ENCODE measurements at regions not wholly inside any gene's neighbourhood (a gene's known extent, or its start where the extent isn't known, plus 50 kb on each side); places are given as distances from the start of the nearest gene placed in this dataset.

DNA sequence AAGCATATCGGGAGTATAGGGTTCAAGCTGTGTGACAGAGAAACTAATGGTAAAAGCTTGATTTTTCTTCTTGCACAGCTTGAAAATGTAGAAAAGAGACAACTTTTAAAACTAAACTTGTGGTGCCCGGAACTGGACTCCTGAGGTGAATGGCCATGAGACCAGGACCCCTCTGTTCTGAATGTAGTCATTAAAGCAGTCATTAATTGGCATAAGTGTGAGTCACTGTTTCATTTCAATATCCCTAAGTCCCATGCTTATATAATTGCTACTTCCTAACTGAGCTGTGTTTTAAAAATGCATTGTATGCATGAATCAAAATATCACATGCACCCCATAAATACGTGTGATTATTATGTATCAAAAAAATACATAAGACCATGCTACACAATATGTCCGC is 463.1 kb upstream of the DYNLRB2 start:
- Mint-ChIP-seq H3K9me3 (no peaks in the 10 kb centered on the region), H3K27ac (no peak overlapping the region), H3K4me1 (ENCODE audit: low read depth) (no peaks in the 10 kb centered on the region), H3K36me3 (ENCODE audit: low read depth) (no peaks in the 10 kb centered on the region), H3K27me3 (no peaks in the 10 kb centered on the region), H3K4me3 (no peak overlapping the region)
- no peak overlapping the region for H3K27ac ChIP-seq (ENCODE audit: low read depth in 1 of 2, low read length in 2 of 2)
- ChIA-PET POLR2A (no interaction called here), CTCF (no interaction called here)
- intact Hi-C loops (cut with DNase I, micrococcal nuclease) = no loop called here
- no peaks in the 10 kb centered on the region for H3K9me3 ChIP-seq (ENCODE audit: control insufficient read depth in 1 of 2, insufficient read depth in 1 of 2, low read length in 2 of 2)
- ATAC-seq (ENCODE audit: poor library complexity) (no peak), DNase-seq (no peak)
- H3K36me3 ChIP-seq (ENCODE audit: insufficient read depth, low read length) = no peaks in the 10 kb centered on the region
- H3K27me3 ChIP-seq (ENCODE audit: control insufficient read depth in 1 of 2, insufficient read depth in 2 of 2, low read length in 2 of 2) = no peaks in the 10 kb centered on the region
- no peak overlapping the region for H3K4me3 ChIP-seq (ENCODE audit: low read length)
- TF ChIP-seq, protein P1, sequence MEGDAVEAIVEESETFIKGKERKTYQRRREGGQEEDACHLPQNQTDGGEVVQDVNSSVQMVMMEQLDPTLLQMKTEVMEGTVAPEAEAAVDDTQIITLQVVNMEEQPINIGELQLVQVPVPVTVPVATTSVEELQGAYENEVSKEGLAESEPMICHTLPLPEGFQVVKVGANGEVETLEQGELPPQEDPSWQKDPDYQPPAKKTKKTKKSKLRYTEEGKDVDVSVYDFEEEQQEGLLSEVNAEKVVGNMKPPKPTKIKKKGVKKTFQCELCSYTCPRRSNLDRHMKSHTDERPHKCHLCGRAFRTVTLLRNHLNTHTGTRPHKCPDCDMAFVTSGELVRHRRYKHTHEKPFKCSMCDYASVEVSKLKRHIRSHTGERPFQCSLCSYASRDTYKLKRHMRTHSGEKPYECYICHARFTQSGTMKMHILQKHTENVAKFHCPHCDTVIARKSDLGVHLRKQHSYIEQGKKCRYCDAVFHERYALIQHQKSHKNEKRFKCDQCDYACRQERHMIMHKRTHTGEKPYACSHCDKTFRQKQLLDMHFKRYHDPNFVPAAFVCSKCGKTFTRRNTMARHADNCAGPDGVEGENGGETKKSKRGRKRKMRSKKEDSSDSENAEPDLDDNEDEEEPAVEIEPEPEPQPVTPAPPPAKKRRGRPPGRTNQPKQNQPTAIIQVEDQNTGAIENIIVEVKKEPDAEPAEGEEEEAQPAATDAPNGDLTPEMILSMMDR (IDR thresholded peaks at IDR 0.05) = no peak
- no peaks in the 10 kb centered on the region for H3K4me1 ChIP-seq (ENCODE audit: insufficient read depth, low read length)

DNA sequence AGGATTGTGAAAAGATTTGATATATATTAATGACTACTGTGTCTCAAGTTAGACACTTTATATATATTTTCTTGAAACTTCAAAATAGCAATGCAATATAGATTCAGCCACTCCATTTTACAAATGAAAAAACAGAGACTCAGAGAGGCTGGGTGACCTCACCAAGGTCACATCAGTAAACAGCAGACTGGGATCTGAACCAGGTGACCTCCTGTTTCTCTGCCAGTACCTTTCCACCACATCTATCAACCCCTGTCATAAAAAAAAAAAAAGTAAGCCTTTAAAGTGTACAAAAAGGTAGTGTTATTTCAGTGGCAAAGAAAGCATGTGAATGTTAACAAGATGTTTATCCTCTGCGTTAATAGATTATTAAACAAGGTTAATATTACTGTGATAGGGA is 466.5 kb upstream of the DYNLRB2 start:
- H3K36me3 Mint-ChIP-seq (ENCODE audit: low read depth) = no peaks in the 10 kb centered on the region
- H3K4me3 Mint-ChIP-seq = no peak overlapping the region
- no peaks in the 10 kb centered on the region for H3K27me3 Mint-ChIP-seq
- CTCF ChIA-PET = no interaction called here
- Histone ChIP-seq H3K4me1 (ENCODE audit: insufficient read depth, low read length) (no peaks in the 10 kb centered on the region), H3K36me3 (ENCODE audit: insufficient read depth, low read length) (no peaks in the 10 kb centered on the region), H3K9me3 (ENCODE audit: control insufficient read depth in 1 of 2, insufficient read depth in 1 of 2, low read length in 2 of 2) (no peaks in the 10 kb centered on the region), H3K27me3 (ENCODE audit: control insufficient read depth in 1 of 2, insufficient read depth in 2 of 2, low read length in 2 of 2) (peaks cover 0 to 3% of the 10 kb centered on the region in 2 experiments), H3K27ac (ENCODE audit: low read depth in 1 of 2, low read length in 2 of 2) (no peak overlapping the region), H3K4me3 (ENCODE audit: low read length) (no peak overlapping the region)
- intact Hi-C loops (cut with DNase I, micrococcal nuclease) = no loop called here
- ATAC-seq (ENCODE audit: poor library complexity) (no peak), DNase-seq (no peak)
- H3K9me3 Mint-ChIP-seq = no peaks in the 10 kb centered on the region
- POLR2A ChIA-PET = no interaction called here
- TF ChIP-seq, protein P1 (IDR thresholded peaks at IDR 0.05) = no peak
- no peaks in the 10 kb centered on the region for H3K4me1 Mint-ChIP-seq (ENCODE audit: low read depth)
- H3K27ac Mint-ChIP-seq = no peak overlapping the region

DNA sequence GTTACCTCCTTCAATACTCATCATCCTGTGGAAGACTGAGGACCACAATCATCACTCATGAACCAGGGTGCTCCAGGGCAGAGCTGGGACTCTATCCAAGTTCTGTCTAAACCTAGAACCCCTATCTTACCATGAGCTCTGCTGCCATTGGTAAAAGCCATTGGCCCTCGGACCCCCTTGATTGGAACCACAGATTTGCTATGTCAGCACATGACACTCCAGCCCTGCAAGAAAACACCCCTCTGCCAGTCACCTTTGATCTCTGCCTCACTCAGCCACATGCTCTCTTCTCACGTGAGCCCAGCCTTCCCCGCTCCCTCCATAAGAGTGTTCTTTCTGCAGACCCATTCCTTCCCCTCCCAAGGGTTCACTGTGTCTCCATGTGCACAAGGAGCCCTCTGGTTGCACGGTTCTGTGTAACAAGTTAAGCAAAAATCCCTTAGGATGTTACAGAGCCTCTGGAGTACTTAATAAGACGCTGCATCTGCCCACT is 468.8 kb upstream of the DYNLRB2 start:
- no peak overlapping the region for H3K27ac ChIP-seq (ENCODE audit: low read depth in 1 of 2, low read length in 2 of 2)
- Mint-ChIP-seq H3K27ac (no peak overlapping the region), H3K27me3 (no peaks in the 10 kb centered on the region), H3K4me3 (no peak overlapping the region), H3K4me1 (ENCODE audit: low read depth) (no peaks in the 10 kb centered on the region), H3K9me3 (no peaks in the 10 kb centered on the region), H3K36me3 (ENCODE audit: low read depth) (no peaks in the 10 kb centered on the region)
- intact Hi-C loops (cut with DNase I, micrococcal nuclease) = no loop called here
- H3K4me3 ChIP-seq (ENCODE audit: low read length) = no peak overlapping the region
- ATAC-seq (ENCODE audit: poor library complexity) (no peak), DNase-seq (no peak)
- POLR2A ChIA-PET = no interaction called here
- no peaks in the 10 kb centered on the region for H3K36me3 ChIP-seq (ENCODE audit: insufficient read depth, low read length)
- H3K27me3 ChIP-seq (ENCODE audit: control insufficient read depth in 1 of 2, insufficient read depth in 2 of 2, low read length in 2 of 2) = peaks cover 0 to 6% of the 10 kb centered on the region in 2 experiments
- H3K4me1 ChIP-seq (ENCODE audit: insufficient read depth, low read length) = no peaks in the 10 kb centered on the region
- TF ChIP-seq, protein P1 (IDR thresholded peaks at IDR 0.05) = no peak
- CTCF ChIA-PET = no interaction called here
- H3K9me3 ChIP-seq (ENCODE audit: control insufficient read depth in 1 of 2, insufficient read depth in 1 of 2, low read length in 2 of 2) = no peaks in the 10 kb centered on the region

Data from CD4-positive, alpha-beta T cell (primary cell).